ENCODE measurements at regions not wholly inside any gene's neighbourhood (a gene's known extent, or its start where the extent isn't known, plus 50 kb on each side); places are given as distances from the start of the nearest gene placed in this dataset.

DNA sequence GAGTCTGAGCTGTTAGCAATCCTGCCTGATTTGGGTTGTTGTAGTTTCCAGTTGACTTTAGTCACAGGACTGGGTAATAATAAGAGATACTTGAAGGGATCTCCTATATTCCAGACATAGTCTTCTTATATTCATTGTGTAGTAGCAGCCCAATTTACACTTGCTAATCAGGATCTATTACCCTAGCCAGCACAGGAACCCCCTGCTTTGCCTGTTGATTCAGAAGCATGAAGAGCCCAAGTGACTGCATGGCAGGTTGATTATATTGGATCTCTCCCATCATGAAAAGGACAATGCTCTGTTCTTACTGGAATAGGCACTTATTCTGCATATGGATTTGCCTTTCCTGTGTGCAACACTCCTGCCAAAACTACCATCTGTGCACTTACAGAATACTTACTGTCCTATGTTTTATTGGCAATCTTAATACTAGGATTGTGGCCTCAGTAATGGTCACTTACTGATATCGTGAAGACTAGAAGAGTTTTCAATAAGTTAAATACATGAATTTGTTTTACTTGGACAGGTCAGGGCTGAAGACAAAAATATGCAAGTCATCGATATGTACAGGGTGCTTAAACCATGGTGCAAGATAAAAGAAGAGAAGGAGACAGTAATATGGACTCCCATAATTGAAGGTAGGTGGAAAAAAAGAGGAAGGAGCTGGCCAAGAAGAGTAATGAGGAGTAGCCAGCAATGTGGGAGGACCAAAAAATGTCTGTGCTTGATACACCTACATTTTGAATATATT is 304.1 kb downstream of the MCTP2 start:
- DNase-seq (ENCODE audit: extremely low read depth in 1 of 2, low read depth in 1 of 2) = no peak

- DNase-seq (ENCODE audit: extremely low read depth in 1 of 2, low read depth in 1 of 2) = no peak
Measured at GRCh38 chr15:94536549-94536948, 305.2 kb downstream of the MCTP2 start.

DNA sequence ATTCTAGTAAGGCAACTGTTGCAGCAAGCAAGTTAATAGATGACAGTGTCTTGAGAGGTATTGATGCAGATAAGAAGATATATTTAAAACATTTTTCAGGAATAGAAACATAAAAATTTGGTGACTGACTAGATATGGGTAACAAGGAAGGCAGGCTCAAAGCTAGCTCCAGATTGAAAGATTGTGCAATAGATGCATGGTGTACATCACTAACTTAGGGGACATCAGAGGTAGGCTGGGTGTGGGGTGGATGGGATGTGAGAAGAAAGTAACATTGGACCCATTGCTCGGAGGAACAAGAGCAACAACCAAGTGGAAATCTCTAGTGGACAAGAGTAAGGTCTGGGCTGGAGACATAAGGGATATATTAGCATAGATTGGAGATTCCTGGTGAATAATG is 306.9 kb downstream of the MCTP2 start:
- no peak for DNase-seq (ENCODE audit: extremely low read depth in 1 of 2, low read depth in 1 of 2)

DNA sequence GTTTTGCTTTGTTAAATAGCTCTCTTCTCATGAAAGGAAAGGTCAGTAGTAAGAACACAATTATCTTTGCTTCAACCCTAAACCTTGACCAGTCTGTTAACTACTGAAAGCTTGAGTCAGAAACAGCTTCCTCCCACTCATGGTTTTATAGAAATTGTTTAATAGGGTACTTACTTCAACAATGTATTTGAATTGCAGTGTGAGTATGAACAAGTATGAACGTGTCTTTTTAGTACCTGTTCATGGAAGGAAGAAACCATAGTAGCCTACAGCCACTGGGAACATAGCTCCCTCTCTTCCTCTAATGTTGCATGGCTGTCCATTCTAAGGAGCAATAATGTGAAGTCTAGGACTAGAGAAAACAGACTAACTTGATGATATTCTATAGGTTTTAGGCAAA is 311.0 kb downstream of the MCTP2 start:
- DNase-seq (ENCODE audit: extremely low read depth in 1 of 2, low read depth in 1 of 2) = no peak

GRCh38 chr15:94546808-94547207 is 315.4 kb downstream of the MCTP2 start:
- DNase-seq (ENCODE audit: extremely low read depth in 1 of 2, low read depth in 1 of 2) = no peak

DNA sequence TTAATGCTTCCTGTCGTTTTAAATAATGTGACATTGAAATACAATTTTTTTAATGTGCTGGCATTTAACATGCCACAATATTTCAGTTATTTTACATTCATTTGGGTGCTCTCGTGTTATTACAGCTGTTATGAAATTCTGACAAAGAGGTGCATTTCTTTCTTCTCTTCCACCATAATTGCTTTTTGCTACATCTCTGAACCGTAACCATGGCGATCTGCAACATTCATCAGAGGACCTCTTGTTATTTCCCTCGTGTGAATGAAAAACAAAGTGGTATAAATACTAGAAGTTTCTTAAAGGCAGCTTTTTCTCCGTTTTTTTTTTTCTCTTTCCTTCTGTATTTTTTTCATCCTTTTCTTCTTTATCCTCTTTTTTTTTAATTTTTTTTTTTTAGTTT is 316.4 kb downstream of the MCTP2 start:
- DNase-seq (ENCODE audit: extremely low read depth in 1 of 2, low read depth in 1 of 2) = no peak

DNA sequence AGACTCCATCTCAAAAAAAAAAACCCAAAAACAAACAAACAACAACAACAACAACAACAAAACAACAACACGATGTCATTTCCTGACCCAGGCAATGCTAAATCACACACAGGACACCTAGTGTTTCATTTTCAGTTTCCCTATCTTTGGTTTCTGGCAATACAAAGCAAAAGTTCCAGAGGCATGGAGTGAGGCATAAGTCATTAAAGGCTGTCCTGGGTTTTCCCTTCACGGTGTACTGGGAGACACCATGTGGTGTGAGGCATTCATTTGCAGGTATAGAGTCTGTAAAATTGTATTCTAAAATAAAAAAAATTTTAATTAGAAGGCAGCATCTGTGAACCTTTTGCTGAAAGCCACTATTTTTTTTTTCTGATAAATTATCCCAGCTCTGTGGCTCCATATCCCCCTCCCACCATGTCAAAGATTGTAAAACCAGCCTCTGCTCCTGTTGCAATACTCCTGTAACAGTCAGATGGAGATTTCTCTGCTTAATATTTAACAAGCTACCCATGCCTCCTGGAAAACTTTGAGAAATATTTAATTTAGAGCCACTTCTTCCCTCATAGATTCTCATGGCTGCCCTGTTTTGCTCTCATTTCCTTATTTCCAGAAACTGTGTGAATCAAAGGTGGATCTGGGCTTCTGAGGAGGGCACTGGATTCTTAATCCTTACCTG is 324.6 kb downstream of the MCTP2 start:
- no peak for DNase-seq (ENCODE audit: extremely low read depth in 1 of 2, low read depth in 1 of 2)

GRCh38 chr15:94561036-94561689 is 329.8 kb downstream of the MCTP2 start:
- DNase-seq (ENCODE audit: extremely low read depth in 1 of 2, low read depth in 1 of 2) = no peak

- DNase-seq (ENCODE audit: extremely low read depth in 1 of 2, low read depth in 1 of 2) = no peak
Measured at GRCh38 chr15:94563456-94563855, 332.1 kb downstream of the MCTP2 start.

DNA sequence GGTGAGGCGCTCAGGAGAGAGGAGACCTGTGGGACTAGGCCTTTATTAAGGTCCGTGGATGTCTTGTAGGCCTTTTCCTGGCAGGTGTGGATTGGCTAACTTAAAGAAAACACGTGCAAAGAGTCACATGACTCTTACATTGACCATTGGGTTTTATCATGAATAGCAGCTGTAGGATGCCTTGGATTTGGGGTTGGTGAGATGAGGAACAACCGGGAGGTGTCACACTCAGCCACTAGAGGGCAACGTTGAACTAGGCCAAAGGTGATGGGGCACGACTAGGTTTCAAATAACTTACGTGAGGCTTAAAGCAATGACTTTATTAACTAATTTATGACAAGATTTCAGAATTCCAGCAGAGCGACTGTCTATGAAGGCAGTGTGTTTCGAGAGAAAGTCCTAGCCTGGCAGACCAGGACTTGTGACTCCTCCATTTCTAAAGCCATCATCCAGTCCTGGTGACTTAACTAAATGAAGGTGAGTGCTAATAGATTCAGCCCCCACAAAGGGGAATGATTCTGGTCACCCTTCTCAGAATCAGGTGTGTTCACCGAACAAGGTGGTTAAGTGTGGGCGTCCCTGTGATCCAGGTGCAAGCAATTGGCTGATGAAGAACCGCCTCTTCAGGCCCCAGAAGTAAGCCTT is 345.6 kb downstream of the MCTP2 start:
- DNase-seq (ENCODE audit: extremely low read depth in 1 of 2, low read depth in 1 of 2) = no peak

- no peak for DNase-seq (ENCODE audit: extremely low read depth in 1 of 2, low read depth in 1 of 2)
Measured at GRCh38 chr15:94579286-94579685, 347.9 kb downstream of the MCTP2 start.

GRCh38 chr15:94580211-94580885 is 349.0 kb downstream of the MCTP2 start:
- DNase-seq (ENCODE audit: extremely low read depth in 1 of 2, low read depth in 1 of 2) = no peak

GRCh38 chr15:94582368-94582767 is 351.0 kb downstream of the MCTP2 start:
- no peak for DNase-seq (ENCODE audit: extremely low read depth in 1 of 2, low read depth in 1 of 2)

DNA sequence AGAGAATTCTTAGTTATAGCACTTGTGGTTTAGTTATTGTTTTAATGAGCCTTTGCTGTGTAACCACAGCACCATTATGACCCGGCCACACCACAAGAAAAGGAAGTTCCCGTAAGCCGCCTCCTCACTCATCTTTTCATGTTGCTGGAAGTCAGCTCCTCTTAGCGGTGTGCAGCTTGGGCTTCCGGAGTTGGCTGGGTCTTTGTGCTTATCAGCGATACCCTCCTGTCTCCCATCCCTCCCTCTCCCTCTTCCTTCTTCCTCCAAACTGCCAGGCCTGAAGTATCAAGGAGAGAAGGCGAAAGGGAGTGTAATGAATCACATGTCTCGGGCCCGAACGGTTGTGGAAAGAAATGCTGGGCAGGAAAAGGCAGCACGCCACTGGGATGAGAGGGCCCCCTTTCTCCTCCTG is 353.5 kb downstream of the MCTP2 start:
- DNase-seq (ENCODE audit: extremely low read depth in 1 of 2, low read depth in 1 of 2) = no peak

- DNase-seq (ENCODE audit: extremely low read depth in 1 of 2, low read depth in 1 of 2) = no peak
Measured at GRCh38 chr15:94586099-94586498, 354.7 kb downstream of the MCTP2 start.

GRCh38 chr15:94587113-94587512 is 355.8 kb downstream of the MCTP2 start:
- DNase-seq (ENCODE audit: extremely low read depth in 1 of 2, low read depth in 1 of 2) = no peak

- no peak for DNase-seq (ENCODE audit: extremely low read depth in 1 of 2, low read depth in 1 of 2)
Measured at GRCh38 chr15:94588993-94589392, 357.6 kb downstream of the MCTP2 start.

GRCh38 chr15:94592495-94592894 is 361.1 kb downstream of the MCTP2 start:
- no peak for DNase-seq (ENCODE audit: extremely low read depth in 1 of 2, low read depth in 1 of 2)

GRCh38 chr15:94596707-94597106 is 365.3 kb downstream of the MCTP2 start:
- no peak for DNase-seq (ENCODE audit: extremely low read depth in 1 of 2, low read depth in 1 of 2)

DNA sequence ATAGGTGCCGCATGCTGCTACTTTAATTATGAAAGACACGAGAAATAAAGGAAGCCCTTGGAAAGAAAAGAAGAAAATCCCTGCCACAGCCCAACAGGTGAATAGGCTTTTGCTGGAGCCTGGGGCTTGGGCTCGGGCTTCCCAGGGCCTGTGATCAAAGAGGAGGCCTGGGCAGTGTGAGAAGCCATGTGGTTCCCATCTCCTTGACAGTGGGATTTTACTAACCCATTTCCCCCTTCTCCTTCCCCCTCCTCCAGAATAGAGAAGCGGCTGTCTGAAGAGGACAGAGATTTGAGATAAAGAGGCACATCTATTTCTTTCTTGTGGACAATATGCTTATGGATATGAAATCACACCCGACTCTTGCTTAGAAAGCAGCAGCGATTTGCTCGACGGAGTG is 369.1 kb downstream of the MCTP2 start:
- DNase-seq (ENCODE audit: extremely low read depth in 1 of 2, low read depth in 1 of 2) = no peak

Measured in activated CD8-positive, alpha-beta memory T cell treated with anti-CD3 and anti-CD28 coated beads for 1 hour (primary cell).